ENCODE measurements at regions not wholly inside any gene's neighbourhood (a gene's known extent, or its start where the extent isn't known, plus 50 kb on each side); places are given as distances from the start of the nearest gene placed in this dataset.

GRCh38 chr4:81881855-81882621, 410.3 kb upstream of the RASGEF1B start:
- DNase-seq (ENCODE audit: low read depth), result no peak

- DNase-seq (ENCODE audit: low read depth), result no peak
Measured at GRCh38 chr4:81876106-81876505, 404.4 kb upstream of the RASGEF1B start.

GRCh38 chr4:81874661-81875515, 403.2 kb upstream of the RASGEF1B start:
- DNase-seq (ENCODE audit: low read depth), result no peak

- no peak for DNase-seq (ENCODE audit: low read depth)
Measured at GRCh38 chr4:81870275-81870674, 398.6 kb upstream of the RASGEF1B start.

GRCh38 chr4:81860111-81860510, 388.4 kb upstream of the RASGEF1B start:
- DNase-seq (ENCODE audit: low read depth), result no peak

GRCh38 chr4:81854406-81854805, 382.7 kb upstream of the RASGEF1B start:
- DNase-seq (ENCODE audit: low read depth), result no peak

- no peak for DNase-seq (ENCODE audit: low read depth)
Measured at GRCh38 chr4:81852031-81852715, 380.5 kb upstream of the RASGEF1B start.

GRCh38 chr4:81850701-81851100, 379.0 kb upstream of the RASGEF1B start:
- no peak for DNase-seq (ENCODE audit: low read depth)

- DNase-seq (ENCODE audit: low read depth), result no peak
Measured at GRCh38 chr4:81845761-81846160, 374.1 kb upstream of the RASGEF1B start.

GRCh38 chr4:81845273-81845672, 373.6 kb upstream of the RASGEF1B start:
- DNase-seq (ENCODE audit: low read depth), result no peak

- DNase-seq (ENCODE audit: low read depth), result peak; percentile 31
Measured at GRCh38 chr4:81844717-81845116, 373.0 kb upstream of the RASGEF1B start.

- DNase-seq (ENCODE audit: low read depth), result no peak
Measured at GRCh38 chr4:81839347-81840042, 367.8 kb upstream of the RASGEF1B start.

- no peak for DNase-seq (ENCODE audit: low read depth)
Measured at GRCh38 chr4:81838586-81838985, 366.9 kb upstream of the RASGEF1B start.

GRCh38 chr4:81836716-81837115, 365.0 kb upstream of the RASGEF1B start:
- no peak for DNase-seq (ENCODE audit: low read depth)

- no peak for DNase-seq (ENCODE audit: low read depth)
Measured at GRCh38 chr4:81833576-81833975, 361.9 kb upstream of the RASGEF1B start.

- no peak for DNase-seq (ENCODE audit: low read depth)
Measured at GRCh38 chr4:81828991-81829390, 357.3 kb upstream of the RASGEF1B start.

- DNase-seq (ENCODE audit: low read depth), result no peak
Measured at GRCh38 chr4:81827577-81828202, 356.0 kb upstream of the RASGEF1B start.

- DNase-seq (ENCODE audit: low read depth), result no peak
Measured at GRCh38 chr4:81826817-81827424, 355.2 kb upstream of the RASGEF1B start.

- DNase-seq (ENCODE audit: low read depth), result no peak
Measured at GRCh38 chr4:81826335-81826734, 354.6 kb upstream of the RASGEF1B start.

- DNase-seq (ENCODE audit: low read depth), result no peak
Measured at GRCh38 chr4:81818385-81818920, 346.7 kb upstream of the RASGEF1B start.
